Heart left ventricle (tissue), 16 donors: ENCODE measurements at regions not wholly inside any gene's neighbourhood (a gene's known extent, or its start where the extent isn't known, plus 50 kb on each side); places are given as distances from the start of the nearest gene placed in this dataset.

ENCODE experiments used
- ATAC-seq, 4 donors: fragments of 200-7000 bp; cut with Tn5 transposase; one replicate each; pipeline ENCODE4 v1.9.1; 2020 to 2022; ENCODE audit warnings: moderate library complexity in 4 of 4, mild to moderate bottlenecking in 3 of 4, moderate number of reproducible peaks in 1 of 4
- DNase-seq, 5 donors: peaks; one replicate each; pipeline ENCODE4 v3.0.0-alpha.2; 2020
- H3K27ac ChIP-seq, 12 donors: fragments of 200-600 bp; sonication (generic) in 4 of 12; one replicate each; pipeline versions ENCODE4 v1.5.0 to v1.8.0; 2016 to 2022; ENCODE audit warnings: mild to moderate bottlenecking in 2 of 12
- H3K27me3 ChIP-seq, 9 donors: fragments of 200-600 bp; sonication (generic) in 2 of 9; one replicate each; pipeline versions ENCODE4 v1.5.1 to v1.8.0; 2016 to 2022; ENCODE audit warnings: mild to moderate bottlenecking in 3 of 9
- H3K36me3 ChIP-seq, 9 donors: fragments of 200-600 bp; sonication (generic) in 2 of 9; one replicate each; pipeline versions ENCODE4 v1.5.0 to v1.8.0; 2018 to 2022; ENCODE audit warnings: mild to moderate bottlenecking in 2 of 9
- H3K4me1 ChIP-seq, 12 donors: fragments of 200-600 bp; sonication (generic) in 4 of 12; one replicate each; pipeline versions ENCODE4 v1.5.0 to v1.8.0; 2016 to 2022; ENCODE audit warnings: mild to moderate bottlenecking in 3 of 12
- H3K4me3 ChIP-seq, 12 donors: fragments of 200-600 bp; sonication (generic) in 4 of 12; one replicate each; pipeline versions ENCODE4 v1.5.0 to v1.8.0; 2017 to 2022; ENCODE audit warnings: mild to moderate bottlenecking in 9 of 12, moderate library complexity in 4 of 12
- H3K9me3 ChIP-seq, 12 donors: fragments of 200-600 bp; sonication (generic) in 4 of 12; one replicate each; pipeline versions ENCODE4 v1.5.0 to v1.8.0; 2016 to 2022; ENCODE audit warnings: mild to moderate bottlenecking in 1 of 12
- CTCF ChIP-seq, 12 donors: fragments of 200-600 bp; sonication (generic) in 4 of 12; IDR thresholded peaks; one replicate each; pipeline versions ENCODE4 v1.5.0 to v1.8.0; 2018 to 2022; ENCODE audit warnings: antibody characterized with exemption in 12 of 12, mild to moderate bottlenecking in 5 of 12
- POLR2A ChIP-seq, 2 donors: fragments of 450-650 bp; IDR thresholded peaks; one replicate each; pipeline ENCODE4 v1.6.1; 2017; ENCODE audit warnings: antibody characterized with exemption in 2 of 2, mild to moderate bottlenecking in 2 of 2, moderate library complexity in 2 of 2
- WGBS, 4 donors: extraction: QIAGEN DNeasy Blood & Tissue Kit in 2 of 4; methylation state at CpG; one replicate each; pipeline versions ENCODE4 v1.1.5 to v1.1.7; 2013 to 2018; 5-methylcytosine and 5-hydroxymethylcytosine counted together
- intact Hi-C, 10 donors: fragments of 100-400 bp; cut with DNase I; formaldehyde crosslinking; loops; one replicate each; pipeline versions ENCODE4 v1.11.1 to v1.14.2; 2022
- donor health status: ischemic (EF 13 %, LVEDD 7.1; RV severe dilation, severe dysfunction).
- donor health status: healthy with polysubstance abuse.
- donor health status: DM: no; HTN: yes; CAD: no.
- donor health status: DM: no; HTN: no; CAD: no.
- donor health status: ischemic (EF 25% LVEDD 6.9; RV normal size, moderate dysfunction).
- donor health status: ischemic (EF 25% LVEDD 5.7; RV mildly dilated, moderate dysfunction).
- donor health status: healthy.
- donor health status: DM: yes; HTN: yes; CAD: no.
- donor health status: ischemic (EF 35%, LVEDD 5.7; RV mildly dilated, moderate dysfunction).
- donor health status: nonischemic (EF 11% LVEDD 7.7; RV severe dilation, severe dysfunction).
- donor health status: DM: yes; HTN: yes; CAD: no.
- donor health status: PGD.
- donor health status: ischemic (EF 29% LVEDD 5.4; RV normal size, mild dysfunction).
- donor health status: nonischemic (EF 23%, LVEDD 6.1; RV moderate dilation, normal function).

GRCh38 chr5:129223178-129223577 lies 128.6 kb downstream of the ISOC1 start:
- DNase-seq, result no peak
- no peaks in the 10 kb centered on the region for H3K4me1 ChIP-seq
- no peak overlapping the region for H3K27ac ChIP-seq
- H3K36me3 ChIP-seq, result no peaks in the 10 kb centered on the region
- H3K9me3 ChIP-seq, result no peaks in the 10 kb centered on the region
- TF ChIP-seq POLR2A (IDR thresholded peaks at IDR 0.05), result no peak
- no peak for TF ChIP-seq CTCF (IDR thresholded peaks at IDR 0.05)
- no peaks in the 10 kb centered on the region for H3K27me3 ChIP-seq
- no peak for ATAC-seq
- 73 to 85% (median 75%) methylated on average over 2 of the region's 2 CpGs for WGBS, 4 donors
- no peak overlapping the region for H3K4me3 ChIP-seq
- intact Hi-C loops, result no loop called here

- DNase-seq (no peak), ATAC-seq (no peak)
- intact Hi-C loops, result no loop called here
- H3K27me3 ChIP-seq, result no peaks in the 10 kb centered on the region
- 61 to 92% (median 89%) methylated on average over 3 of the region's 3 CpGs for WGBS, 4 donors
- TF ChIP-seq POLR2A (IDR thresholded peaks at IDR 0.05), result no peak
- TF ChIP-seq CTCF (IDR thresholded peaks at IDR 0.05), result no peak
- H3K27ac ChIP-seq, result no peak overlapping the region
- H3K4me3 ChIP-seq, result no peak overlapping the region
- H3K9me3 ChIP-seq, result peaks cover 0 to under 1% (median 0%) of the 10 kb centered on the region in 12 donors
- no peaks in the 10 kb centered on the region for H3K4me1 ChIP-seq
- H3K36me3 ChIP-seq, result no peaks in the 10 kb centered on the region
Observed at GRCh38 chr5:129228577-129228976, 134.0 kb downstream of the ISOC1 start.

- TF ChIP-seq CTCF (IDR thresholded peaks at IDR 0.05) (no peak), POLR2A (IDR thresholded peaks at IDR 0.05) (no peak)
- Histone ChIP-seq H3K36me3 (no peaks in the 10 kb centered on the region), H3K4me3 (no peak overlapping the region), H3K27ac (no peak overlapping the region), H3K4me1 (peaks cover 0 to 10% (median 0%) of the 10 kb centered on the region in 12 donors), H3K27me3 (no peaks in the 10 kb centered on the region), H3K9me3 (no peaks in the 10 kb centered on the region)
- ATAC-seq (no peak), DNase-seq (no peak)
- intact Hi-C loops, result no loop called here
- WGBS, 4 donors, result 77 to 86% (median 83%) methylated on average over 2 of the region's 2 CpGs
Observed at GRCh38 chr5:129241755-129242154, 147.2 kb downstream of the ISOC1 start.

GRCh38 chr5:129243039-129243438 lies 148.5 kb downstream of the ISOC1 start:
- Histone ChIP-seq H3K9me3 (no peaks in the 10 kb centered on the region), H3K36me3 (no peaks in the 10 kb centered on the region), H3K27me3 (no peaks in the 10 kb centered on the region), H3K27ac (peak overlapping the region in 1 of 12 donors; percentile 4), H3K4me3 (no peak overlapping the region), H3K4me1 (peaks cover 0 to 10% (median 0%) of the 10 kb centered on the region in 12 donors)
- ATAC-seq (peak in 2 of 4 donors; percentile 55 to 64), DNase-seq (no peak)
- intact Hi-C loops, result no loop called here
- TF ChIP-seq POLR2A (IDR thresholded peaks at IDR 0.05) (no peak), CTCF (IDR thresholded peaks at IDR 0.05) (no peak)
- WGBS, 4 donors, result 21 to 30% (median 25%) methylated on average over 1 of the region's 1 CpG
